ENCODE measurements at regions not wholly inside any gene's neighbourhood (a gene's known extent, or its start where the extent isn't known, plus 50 kb on each side); places are given as distances from the start of the nearest gene placed in this dataset.

GRCh38 chr13:80161896-80162295 is 179.0 kb downstream of the SPRY2 start:
- no peaks in the 10 kb centered on the region for H3K4me1 ChIP-seq (ENCODE audit: control insufficient read depth in 4 of 4, insufficient read depth in 4 of 4, low read length in 3 of 4)
- no peak overlapping the region for H3K9ac ChIP-seq (ENCODE audit: low read depth in 1 of 2, low read length in 2 of 2)
- 91% methylated on average over 5 of the region's 5 CpGs for WGBS
- no peak overlapping the region for H3K27ac ChIP-seq (ENCODE audit: low read depth in 1 of 2, low read length in 2 of 2)
- H3K27me3 ChIP-seq (ENCODE audit: control insufficient read depth in 4 of 4, insufficient read depth in 4 of 4, low read length in 3 of 4) = no peaks in the 10 kb centered on the region
- H3K36me3 ChIP-seq (ENCODE audit: control insufficient read depth in 4 of 4, insufficient read depth in 3 of 4, low read depth in 1 of 4, low read length in 3 of 4) = no peaks in the 10 kb centered on the region
- no peaks in the 10 kb centered on the region for H3K9me3 ChIP-seq (ENCODE audit: control insufficient read depth in 4 of 4, low read length in 3 of 4)
- TF ChIP-seq ZBTB33 (IDR thresholded peaks at IDR 0.05) (no peak), NR2F2 (IDR thresholded peaks at IDR 0.05) (no peak), TAF1 (conservative IDR thresholded peaks at IDR 0.05) (no peak), RAD21 (IDR thresholded peaks at IDR 0.05) (no peak), YY1 (IDR thresholded peaks at IDR 0.05) (no peak), JUND (IDR thresholded peaks at IDR 0.05) (no peak), FOXA1 (IDR thresholded peaks at IDR 0.05) (no peak), CTCF (IDR thresholded peaks at IDR 0.05; ENCODE audit: low read depth, low read length, missing input control) (no peak), RXRA (IDR thresholded peaks at IDR 0.05) (no peak), MAX (IDR thresholded peaks at IDR 0.05) (no peak), ATF3 (IDR thresholded peaks at IDR 0.05) (no peak), FOXA2 (IDR thresholded peaks at IDR 0.05) (no peak), GABPA (IDR thresholded peaks at IDR 0.05 in 1 of 2, conservative IDR thresholded peaks at IDR 0.05 in 1 of 2) (no peak), EGR1 (IDR thresholded peaks at IDR 0.05; ENCODE audit: low read depth in 2 of 2) (no peak), HNF4A (conservative IDR thresholded peaks at IDR 0.05) (no peak), HNF4G (IDR thresholded peaks at IDR 0.05) (no peak), SP1 (IDR thresholded peaks at IDR 0.05) (no peak)
- TF ChIP-seq, protein P1, sequence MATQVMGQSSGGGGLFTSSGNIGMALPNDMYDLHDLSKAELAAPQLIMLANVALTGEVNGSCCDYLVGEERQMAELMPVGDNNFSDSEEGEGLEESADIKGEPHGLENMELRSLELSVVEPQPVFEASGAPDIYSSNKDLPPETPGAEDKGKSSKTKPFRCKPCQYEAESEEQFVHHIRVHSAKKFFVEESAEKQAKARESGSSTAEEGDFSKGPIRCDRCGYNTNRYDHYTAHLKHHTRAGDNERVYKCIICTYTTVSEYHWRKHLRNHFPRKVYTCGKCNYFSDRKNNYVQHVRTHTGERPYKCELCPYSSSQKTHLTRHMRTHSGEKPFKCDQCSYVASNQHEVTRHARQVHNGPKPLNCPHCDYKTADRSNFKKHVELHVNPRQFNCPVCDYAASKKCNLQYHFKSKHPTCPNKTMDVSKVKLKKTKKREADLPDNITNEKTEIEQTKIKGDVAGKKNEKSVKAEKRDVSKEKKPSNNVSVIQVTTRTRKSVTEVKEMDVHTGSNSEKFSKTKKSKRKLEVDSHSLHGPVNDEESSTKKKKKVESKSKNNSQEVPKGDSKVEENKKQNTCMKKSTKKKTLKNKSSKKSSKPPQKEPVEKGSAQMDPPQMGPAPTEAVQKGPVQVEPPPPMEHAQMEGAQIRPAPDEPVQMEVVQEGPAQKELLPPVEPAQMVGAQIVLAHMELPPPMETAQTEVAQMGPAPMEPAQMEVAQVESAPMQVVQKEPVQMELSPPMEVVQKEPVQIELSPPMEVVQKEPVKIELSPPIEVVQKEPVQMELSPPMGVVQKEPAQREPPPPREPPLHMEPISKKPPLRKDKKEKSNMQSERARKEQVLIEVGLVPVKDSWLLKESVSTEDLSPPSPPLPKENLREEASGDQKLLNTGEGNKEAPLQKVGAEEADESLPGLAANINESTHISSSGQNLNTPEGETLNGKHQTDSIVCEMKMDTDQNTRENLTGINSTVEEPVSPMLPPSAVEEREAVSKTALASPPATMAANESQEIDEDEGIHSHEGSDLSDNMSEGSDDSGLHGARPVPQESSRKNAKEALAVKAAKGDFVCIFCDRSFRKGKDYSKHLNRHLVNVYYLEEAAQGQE (IDR thresholded peaks at IDR 0.05) = no peak
- no peak overlapping the region for H3K4me3 ChIP-seq (ENCODE audit: low read depth in 1 of 3, low read length in 3 of 3)
- DNase-seq (ENCODE audit: low spot score) = no peak

Data from liver (tissue), 8 donors.